ENCODE measurements at regions not wholly inside any gene's neighbourhood (a gene's known extent, or its start where the extent isn't known, plus 50 kb on each side); places are given as distances from the start of the nearest gene placed in this dataset.
A peak's percentile ranks its signal among the peaks of the same experiment; 100 is the strongest.

DNA sequence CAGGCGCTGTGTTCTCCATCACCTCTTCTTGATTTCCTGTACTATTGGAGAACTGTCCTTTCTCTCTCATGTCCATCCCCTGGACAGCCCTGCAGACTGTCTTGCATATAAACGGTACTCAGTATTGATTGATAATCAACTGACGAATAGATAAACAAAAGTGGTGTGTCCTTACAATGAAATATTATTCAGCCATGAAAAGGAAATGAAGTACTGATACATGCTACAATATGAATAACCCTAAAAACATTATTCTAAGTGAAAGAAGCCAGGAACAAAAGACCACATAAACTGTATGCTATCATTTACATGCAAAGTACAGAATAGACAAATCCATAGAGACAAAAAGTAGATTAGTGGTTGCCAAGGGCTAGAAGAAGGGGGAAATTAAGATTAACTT lies 77.6 kb downstream of the SDC1 start:
- no peaks in the 10 kb centered on the region for H3K27me3 ChIP-seq (replicated peaks; ENCODE audit: insufficient read depth)
- H2AFZ ChIP-seq = no peak overlapping the region
- no peak for DNase-seq
- TF ChIP-seq EZH2 (IDR thresholded peaks at IDR 0.05; ENCODE audit: insufficient read depth, poor library complexity, severe bottlenecking) (no peak), EZH2phosphoT487 (IDR thresholded peaks at IDR 0.05; ENCODE audit: insufficient read depth, low read depth) (no peak)
- no peak overlapping the region for H3K27ac ChIP-seq
- in situ Hi-C loops (cut with MboI) = no loop called here
- H4K20me1 ChIP-seq (ENCODE audit: insufficient read depth) = no peaks in the 10 kb centered on the region
- H3K36me3 ChIP-seq (ENCODE audit: low read depth) = no peaks in the 10 kb centered on the region
- no peak overlapping the region for H3K4me2 ChIP-seq (ENCODE audit: unreplicated experiment)
- 97 to 99% methylated on average over 3 of the region's 3 CpGs for WGBS, 2 experiments (ENCODE audit: low coverage in 1 of 2, low lambda C conversion rate in 2 of 2, missing lambda C conversion rate in 2 of 2)
- H3K9ac ChIP-seq = no peak overlapping the region
- no peaks in the 10 kb centered on the region for H3K9me3 ChIP-seq (ENCODE audit: low read depth)
- peaks cover 16% of the 10 kb centered on the region for H3K4me1 ChIP-seq (ENCODE audit: insufficient read depth)
- H3K9me2 ChIP-seq (ENCODE audit: insufficient read depth) = no peaks in the 10 kb centered on the region
- H3K79me2 ChIP-seq (ENCODE audit: insufficient read depth) = no peaks in the 10 kb centered on the region
- no peak overlapping the region for H3K4me3 ChIP-seq
- peaks cover 14% of the 10 kb centered on the region; the same call in 1 of the 2 replicates for H3F3A ChIP-seq (ENCODE audit: insufficient read depth)

GRCh38 chr2:20146401-20146800 lies 78.5 kb downstream of the SDC1 start:
- TF ChIP-seq EZH2phosphoT487 (IDR thresholded peaks at IDR 0.05; ENCODE audit: insufficient read depth, low read depth) = no peak
- TF ChIP-seq EZH2 (IDR thresholded peaks at IDR 0.05; ENCODE audit: insufficient read depth, poor library complexity, severe bottlenecking) = no peak

GRCh38 chr2:20145497-20146193 lies 79.3 kb downstream of the SDC1 start:
- WGBS, 2 experiments (ENCODE audit: low coverage in 1 of 2, low lambda C conversion rate in 2 of 2, missing lambda C conversion rate in 2 of 2) = 61 to 64% methylated on average over 11 of the region's 11 CpGs
- peaks cover 29% of the 10 kb centered on the region for H3K4me1 ChIP-seq (ENCODE audit: insufficient read depth)

More at GRCh38 chr2:20146401-20146800, 78.5 kb downstream of the SDC1 start:
- in situ Hi-C loops (cut with MboI) = no loop called here
- Histone ChIP-seq H3K79me2 (ENCODE audit: insufficient read depth) (no peaks in the 10 kb centered on the region), H4K20me1 (ENCODE audit: insufficient read depth) (no peaks in the 10 kb centered on the region), H3K4me1 (ENCODE audit: insufficient read depth) (peaks cover 22% of the 10 kb centered on the region), H3F3A (ENCODE audit: insufficient read depth) (peaks cover 19% of the 10 kb centered on the region; the same call in 1 of the 2 replicates), H3K27me3 (replicated peaks; ENCODE audit: insufficient read depth) (no peaks in the 10 kb centered on the region), H3K4me3 (no peak overlapping the region), H3K36me3 (ENCODE audit: low read depth) (no peaks in the 10 kb centered on the region), H3K27ac (no peak overlapping the region), H3K9me3 (ENCODE audit: low read depth) (no peaks in the 10 kb centered on the region), H3K9me2 (ENCODE audit: insufficient read depth) (no peaks in the 10 kb centered on the region), H3K9ac (no peak overlapping the region), H2AFZ (no peak overlapping the region), H3K4me2 (ENCODE audit: unreplicated experiment) (no peak overlapping the region)
- peak; percentile 41 for DNase-seq
- WGBS, 2 experiments (ENCODE audit: low coverage in 1 of 2, low lambda C conversion rate in 2 of 2, missing lambda C conversion rate in 2 of 2) = 66 to 76% methylated on average over 2 of the region's 2 CpGs

GRCh38 chr2:20144861-20145260 lies 80.1 kb downstream of the SDC1 start:
- Histone ChIP-seq H3K9ac (no peak overlapping the region), H3F3A (ENCODE audit: insufficient read depth) (peaks cover 15% of the 10 kb centered on the region; the same call in 1 of the 2 replicates), H3K36me3 (ENCODE audit: low read depth) (no peaks in the 10 kb centered on the region), H4K20me1 (ENCODE audit: insufficient read depth) (no peaks in the 10 kb centered on the region), H3K4me1 (ENCODE audit: insufficient read depth) (peaks cover 29% of the 10 kb centered on the region), H3K79me2 (ENCODE audit: insufficient read depth) (no peaks in the 10 kb centered on the region), H3K9me3 (ENCODE audit: low read depth) (no peaks in the 10 kb centered on the region), H3K4me2 (ENCODE audit: unreplicated experiment) (no peak overlapping the region), H2AFZ (no peak overlapping the region), H3K4me3 (no peak overlapping the region), H3K27ac (no peak overlapping the region), H3K9me2 (ENCODE audit: insufficient read depth) (no peaks in the 10 kb centered on the region), H3K27me3 (replicated peaks; ENCODE audit: insufficient read depth) (no peaks in the 10 kb centered on the region)
- no peak for DNase-seq
- WGBS, 2 experiments (ENCODE audit: low coverage in 1 of 2, low lambda C conversion rate in 2 of 2, missing lambda C conversion rate in 2 of 2) = 84 to 86% methylated on average over 6 of the region's 6 CpGs
- in situ Hi-C loops (cut with MboI) = no loop called here
- TF ChIP-seq EZH2 (IDR thresholded peaks at IDR 0.05; ENCODE audit: insufficient read depth, poor library complexity, severe bottlenecking) (no peak), EZH2phosphoT487 (IDR thresholded peaks at IDR 0.05; ENCODE audit: insufficient read depth, low read depth) (no peak)

More at GRCh38 chr2:20145497-20146193, 79.3 kb downstream of the SDC1 start:
- Histone ChIP-seq H3K27me3 (replicated peaks; ENCODE audit: insufficient read depth) (no peaks in the 10 kb centered on the region), H3K36me3 (ENCODE audit: low read depth) (no peaks in the 10 kb centered on the region), H4K20me1 (ENCODE audit: insufficient read depth) (no peaks in the 10 kb centered on the region), H3K9me3 (ENCODE audit: low read depth) (no peaks in the 10 kb centered on the region), H3K4me3 (no peak overlapping the region), H3K4me2 (ENCODE audit: unreplicated experiment) (no peak overlapping the region), H3K9ac (no peak overlapping the region), H3K79me2 (ENCODE audit: insufficient read depth) (no peaks in the 10 kb centered on the region), H3K9me2 (ENCODE audit: insufficient read depth) (no peaks in the 10 kb centered on the region), H3K27ac (no peak overlapping the region), H3F3A (ENCODE audit: insufficient read depth) (peaks cover 19% of the 10 kb centered on the region; the same call in 1 of the 2 replicates), H2AFZ (no peak overlapping the region)
- TF ChIP-seq EZH2phosphoT487 (IDR thresholded peaks at IDR 0.05; ENCODE audit: insufficient read depth, low read depth) (no peak), EZH2 (IDR thresholded peaks at IDR 0.05; ENCODE audit: insufficient read depth, poor library complexity, severe bottlenecking) (no peak)
- DNase-seq = no peak
- in situ Hi-C loops (cut with MboI) = no loop called here

Measured in GM23248 (cell line).